Spleen (tissue), 7 donors: ENCODE measurements at regions not wholly inside any gene's neighbourhood (a gene's known extent, or its start where the extent isn't known, plus 50 kb on each side); places are given as distances from the start of the nearest gene placed in this dataset.

ENCODE experiments used
- POLR2AphosphoS5 ChIP-seq, 3 donors: sonication (generic); formaldehyde crosslinking; IDR thresholded peaks; one replicate each; pipeline ENCODE4 v1.5.1; 2017; ENCODE audit warnings: antibody characterized with exemption in 3 of 3
- TF ChIP-seq, protein P1 (sequence below), 11 experiments: fragments of 200-600 bp in 7 of 11; fragments of 450-650 bp in 4 of 11; sonication (generic) in 4 of 11; IDR thresholded peaks in 8 of 11; conservative IDR thresholded peaks in 3 of 11; 1 replicate in 7 of 11; 2 replicates in 4 of 11; pipeline versions ENCODE4 v1.4.0 to v1.8.0; 2016 to 2021; ENCODE audit warnings: antibody characterized with exemption in 11 of 11, inconsistent platforms in 4 of 11, mild to moderate bottlenecking in 1 of 11
- donor health status: DM: no; HTN: no; CAD: no; lungs with moderate emphysema.
- donor health status: DM: no; HTN: no; CAD: no.
- donor health status: DM: no; HTN: no; CAD: no.

DNA sequence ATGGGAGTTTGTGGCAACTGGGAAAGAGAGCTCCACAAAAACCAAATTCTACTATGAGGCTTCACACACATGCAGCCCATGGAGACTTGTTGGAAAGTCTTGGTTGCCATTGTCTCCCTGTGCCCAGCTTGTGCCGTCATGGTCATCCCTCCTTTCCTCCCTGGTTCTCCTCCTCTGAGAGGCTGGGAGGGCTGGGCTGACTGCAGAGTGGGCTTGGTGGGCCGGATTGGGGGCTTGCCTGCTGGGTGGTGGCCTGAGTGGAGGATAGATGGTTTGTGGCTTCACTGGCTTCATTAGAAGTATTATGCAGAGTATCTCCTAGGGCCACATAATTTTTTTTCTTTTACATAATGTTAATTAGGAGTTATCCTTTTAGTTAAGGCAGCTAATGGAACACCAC lies 52.3 kb upstream of the IRX2 start:
- no peak for TF ChIP-seq POLR2AphosphoS5 (IDR thresholded peaks at IDR 0.05)
- TF ChIP-seq, protein P1, sequence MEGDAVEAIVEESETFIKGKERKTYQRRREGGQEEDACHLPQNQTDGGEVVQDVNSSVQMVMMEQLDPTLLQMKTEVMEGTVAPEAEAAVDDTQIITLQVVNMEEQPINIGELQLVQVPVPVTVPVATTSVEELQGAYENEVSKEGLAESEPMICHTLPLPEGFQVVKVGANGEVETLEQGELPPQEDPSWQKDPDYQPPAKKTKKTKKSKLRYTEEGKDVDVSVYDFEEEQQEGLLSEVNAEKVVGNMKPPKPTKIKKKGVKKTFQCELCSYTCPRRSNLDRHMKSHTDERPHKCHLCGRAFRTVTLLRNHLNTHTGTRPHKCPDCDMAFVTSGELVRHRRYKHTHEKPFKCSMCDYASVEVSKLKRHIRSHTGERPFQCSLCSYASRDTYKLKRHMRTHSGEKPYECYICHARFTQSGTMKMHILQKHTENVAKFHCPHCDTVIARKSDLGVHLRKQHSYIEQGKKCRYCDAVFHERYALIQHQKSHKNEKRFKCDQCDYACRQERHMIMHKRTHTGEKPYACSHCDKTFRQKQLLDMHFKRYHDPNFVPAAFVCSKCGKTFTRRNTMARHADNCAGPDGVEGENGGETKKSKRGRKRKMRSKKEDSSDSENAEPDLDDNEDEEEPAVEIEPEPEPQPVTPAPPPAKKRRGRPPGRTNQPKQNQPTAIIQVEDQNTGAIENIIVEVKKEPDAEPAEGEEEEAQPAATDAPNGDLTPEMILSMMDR (IDR thresholded peaks at IDR 0.05 in 8 of 11, conservative IDR thresholded peaks at IDR 0.05 in 3 of 11): no peak
